B cell (primary cell): ENCODE measurements at regions not wholly inside any gene's neighbourhood (a gene's known extent, or its start where the extent isn't known, plus 50 kb on each side); places are given as distances from the start of the nearest gene placed in this dataset.

Experiments used
- CTCF ChIP-seq: fragments of 200-600 bp; IDR thresholded peaks from one replicate; pipeline ENCODE4 v1.8.0; 2022; ENCODE audit warnings: antibody characterized with exemption, mild to moderate bottlenecking
- EZH2 ChIP-seq: IDR thresholded peaks from 2 replicates; pipeline ENCODE4 v1.6.1; 2012; ENCODE audit warnings: borderline replicate concordance, low read depth, mild to moderate bottlenecking, moderate library complexity, low read length; ENCODE audit not compliant: insufficient read depth, poor library complexity, severe bottlenecking

- TF ChIP-seq EZH2 (no peak), CTCF (no peak)
Observed at GRCh38 chr4:8710416-8710815, 117.9 kb downstream of the CPZ start.
